K562 (cell line): ENCODE measurements at regions not wholly inside any gene's neighbourhood (a gene's known extent, or its start where the extent isn't known, plus 50 kb on each side); places are given as distances from the start of the nearest gene placed in this dataset.

ENCODE experiments used
- EP300 ChIP-seq: IDR thresholded peaks from 2 replicates; pipeline ENCODE4 v1.6.1; 2012; ENCODE audit warnings: low read length, improper control_type of control experiment
- HIVEP1 ChIP-seq: fragments of 250-450 bp; sonication (Bioruptor Pico); IDR thresholded peaks from 2 replicates; pipeline ENCODE4 v1.4.0; 2020; ENCODE audit warnings: mild to moderate bottlenecking
- JUND ChIP-seq, 2 experiments: IDR thresholded peaks; 2 replicates in 1 of 2; 3 replicates in 1 of 2; pipeline ENCODE4 v1.6.1; 2011; ENCODE audit warnings: borderline replicate concordance in 2 of 2, low read depth in 2 of 2, low read length in 2 of 2, improper control_type of control experiment in 1 of 2, missing biosample characterization in 1 of 2, missing genetic modification characterization in 1 of 2, missing genetic modification reagents in 1 of 2
- KAT8 ChIP-seq: fragments of 450-650 bp; IDR thresholded peaks from 2 replicates; pipeline ENCODE4 v1.6.1; 2016; ENCODE audit warnings: low read depth, mild to moderate bottlenecking
- SP1 ChIP-seq: sonication (generic); formaldehyde crosslinking; IDR thresholded peaks from 2 replicates; pipeline ENCODE4 v1.8.1; 2022; ENCODE audit warnings: mild to moderate bottlenecking, missing genetic modification reagents
- WHSC1 ChIP-seq: IDR thresholded peaks from one replicate; pipeline ENCODE4 v1.6.1; 2012; ENCODE audit warnings: low read length, control low read depth, inconsistent platforms
- ZKSCAN8 ChIP-seq: fragments of 200-800 bp; sonication (Bioruptor generic); IDR thresholded peaks from 2 replicates; pipeline ENCODE4 v1.6.1; 2016; ENCODE audit warnings: missing genetic modification characterization, missing compliant biosample characterization
- ZNF12 ChIP-seq: sonication (generic); formaldehyde crosslinking; IDR thresholded peaks from 2 replicates; pipeline ENCODE4 v1.4.0; 2020; ENCODE audit warnings: mild to moderate bottlenecking, missing genetic modification reagents
- ZNF121 ChIP-seq: sonication (generic); formaldehyde crosslinking; conservative IDR thresholded peaks from 2 replicates; pipeline ENCODE4 v1.8.0; 2022; ENCODE audit warnings: missing genetic modification reagents
- ZNF224 ChIP-seq: sonication (generic); formaldehyde crosslinking; IDR thresholded peaks from 2 replicates; pipeline ENCODE4 v1.8.0; 2022; ENCODE audit warnings: mild to moderate bottlenecking, missing genetic modification reagents
- TF ChIP-seq, protein P1 (sequence below), 2 experiments: fragments of 450-650 bp in 1 of 2; sonication (generic) in 1 of 2; formaldehyde crosslinking in 1 of 2; IDR thresholded peaks in 1 of 2; conservative IDR thresholded peaks in 1 of 2; 2 replicates each; pipeline versions ENCODE4 v1.6.1 to v1.8.1; 2016 to 2023; ENCODE audit warnings: mild to moderate bottlenecking in 2 of 2, moderate library complexity in 2 of 2, inconsistent platforms in 1 of 2, missing genetic modification reagents in 1 of 2
- TF ChIP-seq, protein P2 (sequence below), 3 experiments: IDR thresholded peaks in 2 of 3; conservative IDR thresholded peaks in 1 of 3; 2 replicates each; pipeline ENCODE4 v1.5.1; 2011 to 2012; ENCODE audit warnings: low read length in 3 of 3, mild to moderate bottlenecking in 3 of 3, control low read depth in 2 of 3, improper control_type of control experiment in 1 of 3, inconsistent platforms in 1 of 3, low read depth in 1 of 3, mixed read lengths in 1 of 3, moderate library complexity in 1 of 3; ENCODE audit not compliant: insufficient read depth in 2 of 3
- TF ChIP-seq, protein P3 (sequence below), 2 experiments: fragments of 450-650 bp; formaldehyde crosslinking in 1 of 2; IDR thresholded peaks; 2 replicates each; pipeline versions ENCODE4 v1.4.0 to v1.6.1; 2014 to 2020; ENCODE audit warnings: mild to moderate bottlenecking in 2 of 2, borderline replicate concordance in 1 of 2, low read depth in 1 of 2

DNA sequence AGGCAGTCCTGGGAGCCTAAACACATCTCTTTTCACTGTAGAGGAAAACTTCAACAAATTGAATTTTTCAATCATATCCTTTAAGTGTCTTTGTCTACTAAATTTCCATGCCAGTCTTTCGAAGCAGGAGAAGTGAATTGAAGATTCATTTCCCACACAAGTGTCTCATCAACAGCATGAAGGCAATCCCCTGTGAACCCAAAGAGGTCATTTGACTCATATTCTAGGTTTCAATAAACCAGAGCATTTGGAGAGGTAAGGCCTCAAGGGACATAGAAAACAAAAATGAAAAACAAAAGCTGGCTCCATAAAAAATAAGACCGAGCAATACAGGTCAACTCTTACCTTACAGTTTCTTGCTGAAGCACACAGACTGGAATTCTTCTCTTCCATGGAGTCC, 94.1 kb upstream of the ATP1B1 start:
- TF ChIP-seq HIVEP1 (CRISPR knock-in tag): no peak
- no peak for TF ChIP-seq KAT8
- no peak for TF ChIP-seq WHSC1
- TF ChIP-seq, protein P1, sequence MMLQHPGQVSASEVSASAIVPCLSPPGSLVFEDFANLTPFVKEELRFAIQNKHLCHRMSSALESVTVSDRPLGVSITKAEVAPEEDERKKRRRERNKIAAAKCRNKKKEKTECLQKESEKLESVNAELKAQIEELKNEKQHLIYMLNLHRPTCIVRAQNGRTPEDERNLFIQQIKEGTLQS (IDR thresholded peaks at IDR 0.05): no peak
- TF ChIP-seq, protein P1 (CRISPR knock-in tag; conservative IDR thresholded peaks at IDR 0.05): no peak
- TF ChIP-seq ZNF224: no peak
- no peak for TF ChIP-seq ZNF121 (CRISPR knock-in tag)
- TF ChIP-seq ZNF12: no peak
- no peak for TF ChIP-seq SP1 (CRISPR knock-in tag)
- TF ChIP-seq, protein P2, sequence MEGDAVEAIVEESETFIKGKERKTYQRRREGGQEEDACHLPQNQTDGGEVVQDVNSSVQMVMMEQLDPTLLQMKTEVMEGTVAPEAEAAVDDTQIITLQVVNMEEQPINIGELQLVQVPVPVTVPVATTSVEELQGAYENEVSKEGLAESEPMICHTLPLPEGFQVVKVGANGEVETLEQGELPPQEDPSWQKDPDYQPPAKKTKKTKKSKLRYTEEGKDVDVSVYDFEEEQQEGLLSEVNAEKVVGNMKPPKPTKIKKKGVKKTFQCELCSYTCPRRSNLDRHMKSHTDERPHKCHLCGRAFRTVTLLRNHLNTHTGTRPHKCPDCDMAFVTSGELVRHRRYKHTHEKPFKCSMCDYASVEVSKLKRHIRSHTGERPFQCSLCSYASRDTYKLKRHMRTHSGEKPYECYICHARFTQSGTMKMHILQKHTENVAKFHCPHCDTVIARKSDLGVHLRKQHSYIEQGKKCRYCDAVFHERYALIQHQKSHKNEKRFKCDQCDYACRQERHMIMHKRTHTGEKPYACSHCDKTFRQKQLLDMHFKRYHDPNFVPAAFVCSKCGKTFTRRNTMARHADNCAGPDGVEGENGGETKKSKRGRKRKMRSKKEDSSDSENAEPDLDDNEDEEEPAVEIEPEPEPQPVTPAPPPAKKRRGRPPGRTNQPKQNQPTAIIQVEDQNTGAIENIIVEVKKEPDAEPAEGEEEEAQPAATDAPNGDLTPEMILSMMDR (IDR thresholded peaks at IDR 0.05 in 2 of 3, conservative IDR thresholded peaks at IDR 0.05 in 1 of 3; ENCODE audit: insufficient read depth in 2 of 3, low read depth in 1 of 3, low read length in 3 of 3): no peak
- no peak for TF ChIP-seq EP300
- no peak for TF ChIP-seq ZKSCAN8 (CRISPR knock-in tag)
- TF ChIP-seq JUND (IDR thresholded peaks at IDR 0.05; ENCODE audit: borderline replicate concordance, low read depth, low read length): no peak
- no peak for TF ChIP-seq JUND (tag; IDR thresholded peaks at IDR 0.05; ENCODE audit: borderline replicate concordance, low read depth, low read length)
- TF ChIP-seq, protein P3, sequence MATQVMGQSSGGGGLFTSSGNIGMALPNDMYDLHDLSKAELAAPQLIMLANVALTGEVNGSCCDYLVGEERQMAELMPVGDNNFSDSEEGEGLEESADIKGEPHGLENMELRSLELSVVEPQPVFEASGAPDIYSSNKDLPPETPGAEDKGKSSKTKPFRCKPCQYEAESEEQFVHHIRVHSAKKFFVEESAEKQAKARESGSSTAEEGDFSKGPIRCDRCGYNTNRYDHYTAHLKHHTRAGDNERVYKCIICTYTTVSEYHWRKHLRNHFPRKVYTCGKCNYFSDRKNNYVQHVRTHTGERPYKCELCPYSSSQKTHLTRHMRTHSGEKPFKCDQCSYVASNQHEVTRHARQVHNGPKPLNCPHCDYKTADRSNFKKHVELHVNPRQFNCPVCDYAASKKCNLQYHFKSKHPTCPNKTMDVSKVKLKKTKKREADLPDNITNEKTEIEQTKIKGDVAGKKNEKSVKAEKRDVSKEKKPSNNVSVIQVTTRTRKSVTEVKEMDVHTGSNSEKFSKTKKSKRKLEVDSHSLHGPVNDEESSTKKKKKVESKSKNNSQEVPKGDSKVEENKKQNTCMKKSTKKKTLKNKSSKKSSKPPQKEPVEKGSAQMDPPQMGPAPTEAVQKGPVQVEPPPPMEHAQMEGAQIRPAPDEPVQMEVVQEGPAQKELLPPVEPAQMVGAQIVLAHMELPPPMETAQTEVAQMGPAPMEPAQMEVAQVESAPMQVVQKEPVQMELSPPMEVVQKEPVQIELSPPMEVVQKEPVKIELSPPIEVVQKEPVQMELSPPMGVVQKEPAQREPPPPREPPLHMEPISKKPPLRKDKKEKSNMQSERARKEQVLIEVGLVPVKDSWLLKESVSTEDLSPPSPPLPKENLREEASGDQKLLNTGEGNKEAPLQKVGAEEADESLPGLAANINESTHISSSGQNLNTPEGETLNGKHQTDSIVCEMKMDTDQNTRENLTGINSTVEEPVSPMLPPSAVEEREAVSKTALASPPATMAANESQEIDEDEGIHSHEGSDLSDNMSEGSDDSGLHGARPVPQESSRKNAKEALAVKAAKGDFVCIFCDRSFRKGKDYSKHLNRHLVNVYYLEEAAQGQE (IDR thresholded peaks at IDR 0.05; ENCODE audit: borderline replicate concordance): no peak
- TF ChIP-seq, protein P3 (CRISPR knock-in tag; IDR thresholded peaks at IDR 0.05; ENCODE audit: low read depth): no peak
